ENCODE measurements at regions not wholly inside any gene's neighbourhood (a gene's known extent, or its start where the extent isn't known, plus 50 kb on each side); places are given as distances from the start of the nearest gene placed in this dataset.

GRCh38 chr10:2459713-2460112 lies 607.6 kb upstream of the PFKP start:
- no peak overlapping the region for H3K4me3 ChIP-seq (ENCODE audit: low read length)
- TF ChIP-seq CTCF (conservative IDR thresholded peaks at IDR 0.05; ENCODE audit: low read length): no peak
- DNase-seq (ENCODE audit: low read depth): no peak

GRCh38 chr10:2456834-2457233 lies 610.5 kb upstream of the PFKP start:
- no peak for TF ChIP-seq CTCF (conservative IDR thresholded peaks at IDR 0.05; ENCODE audit: low read length)
- H3K4me3 ChIP-seq (ENCODE audit: low read length): no peak overlapping the region
- DNase-seq (ENCODE audit: low read depth): no peak

DNA sequence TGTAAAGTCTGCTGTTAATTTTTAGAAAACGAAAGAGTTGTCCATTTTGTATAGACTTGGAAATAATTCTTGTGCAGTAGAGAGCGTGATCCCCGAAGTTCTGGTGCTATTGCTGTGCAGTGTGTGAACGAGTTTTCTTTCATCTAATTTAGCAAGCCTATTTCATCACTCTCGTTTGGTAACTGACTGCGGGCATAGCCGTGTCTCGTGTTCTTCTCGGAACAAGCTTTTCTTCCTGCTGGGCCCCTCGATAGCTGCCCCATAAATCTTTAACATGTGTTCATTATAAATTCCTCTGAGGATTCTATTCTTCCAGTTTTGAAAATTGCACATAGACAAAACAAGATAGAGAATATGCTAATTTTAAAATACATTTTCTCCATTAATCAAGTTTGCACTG lies 622.0 kb upstream of the PFKP start:
- TF ChIP-seq CTCF (conservative IDR thresholded peaks at IDR 0.05; ENCODE audit: low read length): no peak
- no peak for DNase-seq (ENCODE audit: low read depth)
- no peak overlapping the region for H3K4me3 ChIP-seq (ENCODE audit: low read length)

GRCh38 chr10:2439983-2440382 lies 627.4 kb upstream of the PFKP start:
- no peak overlapping the region for H3K4me3 ChIP-seq (ENCODE audit: low read length)
- TF ChIP-seq CTCF (conservative IDR thresholded peaks at IDR 0.05; ENCODE audit: low read length): no peak
- DNase-seq (ENCODE audit: low read depth): no peak

GRCh38 chr10:2439000-2439399 lies 628.3 kb upstream of the PFKP start:
- DNase-seq (ENCODE audit: low read depth): no peak
- H3K4me3 ChIP-seq (ENCODE audit: low read length): no peak overlapping the region
- TF ChIP-seq CTCF (conservative IDR thresholded peaks at IDR 0.05; ENCODE audit: low read length): no peak

GRCh38 chr10:2438248-2438939 lies 629.0 kb upstream of the PFKP start:
- no peak for DNase-seq (ENCODE audit: low read depth)
- no peak overlapping the region for H3K4me3 ChIP-seq (ENCODE audit: low read length)
- no peak for TF ChIP-seq CTCF (conservative IDR thresholded peaks at IDR 0.05; ENCODE audit: low read length)

DNA sequence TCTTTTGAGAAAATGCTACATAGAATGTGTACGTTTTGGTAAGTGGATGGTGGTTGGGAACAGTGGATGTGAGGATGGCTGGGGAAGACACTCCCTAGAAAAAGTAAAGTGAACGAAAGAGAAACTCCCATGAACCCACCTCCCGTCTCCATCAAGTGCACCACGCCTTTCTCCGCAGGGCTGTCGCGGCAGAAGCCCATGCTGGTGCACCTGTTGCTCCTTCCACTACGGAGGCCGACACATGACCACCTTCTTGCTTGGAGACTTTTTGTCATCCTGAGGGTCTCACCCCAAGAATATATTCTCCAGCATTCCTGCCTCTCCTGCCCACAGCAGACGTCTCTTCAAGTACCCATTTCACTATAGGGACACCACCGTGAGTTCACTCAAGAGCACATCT lies 630.4 kb upstream of the PFKP start:
- no peak for DNase-seq (ENCODE audit: low read depth)
- H3K4me3 ChIP-seq (ENCODE audit: low read length): no peak overlapping the region
- no peak for TF ChIP-seq CTCF (conservative IDR thresholded peaks at IDR 0.05; ENCODE audit: low read length)

Measured in AG10803 (cell line).